GM12872 (cell line): ENCODE measurements at regions not wholly inside any gene's neighbourhood (a gene's known extent, or its start where the extent isn't known, plus 50 kb on each side); places are given as distances from the start of the nearest gene placed in this dataset.

Experiments used
- TF ChIP-seq, protein P1 (sequence below): IDR thresholded peaks from 3 replicates; pipeline ENCODE4 v1.5.1; 2011; ENCODE audit warnings: low read depth, mild to moderate bottlenecking, low read length, moderate library complexity; ENCODE audit not compliant: insufficient read depth

GRCh38 chr4:4717692-4718091 is 141.8 kb upstream of the MSX1 start:
- TF ChIP-seq, protein P1, sequence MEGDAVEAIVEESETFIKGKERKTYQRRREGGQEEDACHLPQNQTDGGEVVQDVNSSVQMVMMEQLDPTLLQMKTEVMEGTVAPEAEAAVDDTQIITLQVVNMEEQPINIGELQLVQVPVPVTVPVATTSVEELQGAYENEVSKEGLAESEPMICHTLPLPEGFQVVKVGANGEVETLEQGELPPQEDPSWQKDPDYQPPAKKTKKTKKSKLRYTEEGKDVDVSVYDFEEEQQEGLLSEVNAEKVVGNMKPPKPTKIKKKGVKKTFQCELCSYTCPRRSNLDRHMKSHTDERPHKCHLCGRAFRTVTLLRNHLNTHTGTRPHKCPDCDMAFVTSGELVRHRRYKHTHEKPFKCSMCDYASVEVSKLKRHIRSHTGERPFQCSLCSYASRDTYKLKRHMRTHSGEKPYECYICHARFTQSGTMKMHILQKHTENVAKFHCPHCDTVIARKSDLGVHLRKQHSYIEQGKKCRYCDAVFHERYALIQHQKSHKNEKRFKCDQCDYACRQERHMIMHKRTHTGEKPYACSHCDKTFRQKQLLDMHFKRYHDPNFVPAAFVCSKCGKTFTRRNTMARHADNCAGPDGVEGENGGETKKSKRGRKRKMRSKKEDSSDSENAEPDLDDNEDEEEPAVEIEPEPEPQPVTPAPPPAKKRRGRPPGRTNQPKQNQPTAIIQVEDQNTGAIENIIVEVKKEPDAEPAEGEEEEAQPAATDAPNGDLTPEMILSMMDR, result no peak

DNA sequence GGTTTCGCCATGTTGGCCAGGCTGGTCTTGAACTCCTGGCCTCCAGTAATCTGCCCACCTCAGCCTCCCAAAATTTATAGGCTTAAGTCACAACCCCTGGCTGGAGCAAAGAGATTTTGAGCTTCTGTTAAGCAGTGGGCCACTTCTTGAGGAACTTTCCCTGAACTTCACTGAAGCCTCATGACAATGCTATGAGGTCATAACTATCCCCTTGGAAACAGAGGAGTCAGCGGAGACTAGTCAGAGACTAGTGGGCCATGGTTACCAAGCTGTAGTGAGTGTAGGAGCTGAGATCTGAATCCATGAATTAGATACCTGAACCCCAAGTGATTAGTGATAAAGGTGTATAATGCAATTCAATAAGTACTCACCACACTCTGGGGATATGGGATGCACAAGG is 145.1 kb upstream of the MSX1 start:
- TF ChIP-seq, protein P1, result no peak

- TF ChIP-seq, protein P1, result no peak
Measured at GRCh38 chr4:4712800-4713528, 146.5 kb upstream of the MSX1 start.

DNA sequence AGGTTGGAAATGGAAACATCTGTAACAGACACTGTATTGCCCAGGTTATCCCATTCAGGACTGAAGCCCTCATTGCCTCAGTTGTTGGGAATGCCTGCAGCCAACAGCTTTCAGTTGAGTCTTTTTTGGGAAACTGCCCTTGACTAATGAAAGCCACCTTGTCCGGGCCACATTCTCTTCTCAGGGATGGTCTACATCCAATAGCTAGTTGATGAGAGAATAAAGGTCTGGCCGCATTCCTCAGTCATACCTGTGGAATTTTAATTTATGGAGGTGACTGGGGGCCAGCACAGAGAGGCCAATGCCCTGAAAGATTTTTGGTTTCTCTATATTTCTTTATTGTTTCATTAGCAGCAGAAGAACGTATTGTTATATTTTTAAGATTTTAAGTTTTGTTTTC is 147.6 kb upstream of the MSX1 start:
- TF ChIP-seq, protein P1, result no peak

GRCh38 chr4:4709736-4710135 is 149.7 kb upstream of the MSX1 start:
- TF ChIP-seq, protein P1, result no peak

- TF ChIP-seq, protein P1, result no peak
Measured at GRCh38 chr4:4704267-4704666, 155.2 kb upstream of the MSX1 start.

DNA sequence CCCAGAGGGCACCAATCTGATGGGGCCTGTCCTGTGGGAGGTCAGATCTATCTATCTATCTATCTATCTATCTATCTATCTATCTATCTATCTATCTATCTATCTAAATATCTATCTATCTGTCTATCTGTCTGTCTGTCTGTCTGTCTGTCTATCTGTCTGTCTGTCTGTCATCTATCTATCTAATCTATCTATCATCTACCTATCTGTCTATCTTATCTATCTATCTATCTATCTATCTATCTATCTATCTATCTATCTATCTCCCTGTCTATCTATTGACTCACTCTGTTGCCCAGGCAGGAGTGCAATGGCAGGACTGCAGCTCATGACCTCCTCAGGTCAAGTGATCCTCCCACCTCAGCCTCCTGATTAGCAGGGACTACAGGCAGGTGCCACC is 155.7 kb upstream of the STX18 start:
- TF ChIP-seq, protein P1, result no peak

GRCh38 chr4:4696530-4696929 is 154.7 kb upstream of the STX18 start:
- TF ChIP-seq, protein P1, result no peak
